Effector memory CD4-positive, alpha-beta T cell (primary cell): ENCODE measurements at regions not wholly inside any gene's neighbourhood (a gene's known extent, or its start where the extent isn't known, plus 50 kb on each side); places are given as distances from the start of the nearest gene placed in this dataset.

ENCODE experiments used
- DNase-seq, 3 donors: peaks; one replicate each; pipeline ENCODE4 v3.0.0-alpha.2; 2020
- H3K27ac ChIP-seq: 2 replicates; pipeline ENCODE4 v1.7.0; 2013; ENCODE audit warnings: mild to moderate bottlenecking, low read length, moderate library complexity; ENCODE audit not compliant: insufficient read depth, poor library complexity, severe bottlenecking
- H3K27me3 ChIP-seq: replicated peaks from 2 replicates; pipeline ENCODE4 v1.7.0; 2013; ENCODE audit warnings: mild to moderate bottlenecking, low read length; ENCODE audit not compliant: insufficient read depth, control insufficient read depth, poor library complexity, severe bottlenecking
- H3K36me3 ChIP-seq: 2 replicates; pipeline ENCODE4 v1.7.0; 2013; ENCODE audit warnings: mild to moderate bottlenecking, low read length, moderate library complexity; ENCODE audit not compliant: control insufficient read depth, insufficient read depth
- H3K4me1 ChIP-seq: 2 replicates; pipeline ENCODE4 v1.7.0; 2013; ENCODE audit warnings: low read length, mild to moderate bottlenecking; ENCODE audit not compliant: control insufficient read depth, insufficient read depth, poor library complexity, severe bottlenecking
- H3K4me3 ChIP-seq: 2 replicates; pipeline ENCODE4 v1.7.0; 2013; ENCODE audit warnings: low read length, low read depth, mild to moderate bottlenecking; ENCODE audit not compliant: insufficient read depth, poor library complexity, severe bottlenecking
- H3K9me3 ChIP-seq: 2 replicates; pipeline ENCODE4 v1.7.0; 2013; ENCODE audit warnings: mild to moderate bottlenecking, low read length, moderate library complexity; ENCODE audit not compliant: control insufficient read depth

DNA sequence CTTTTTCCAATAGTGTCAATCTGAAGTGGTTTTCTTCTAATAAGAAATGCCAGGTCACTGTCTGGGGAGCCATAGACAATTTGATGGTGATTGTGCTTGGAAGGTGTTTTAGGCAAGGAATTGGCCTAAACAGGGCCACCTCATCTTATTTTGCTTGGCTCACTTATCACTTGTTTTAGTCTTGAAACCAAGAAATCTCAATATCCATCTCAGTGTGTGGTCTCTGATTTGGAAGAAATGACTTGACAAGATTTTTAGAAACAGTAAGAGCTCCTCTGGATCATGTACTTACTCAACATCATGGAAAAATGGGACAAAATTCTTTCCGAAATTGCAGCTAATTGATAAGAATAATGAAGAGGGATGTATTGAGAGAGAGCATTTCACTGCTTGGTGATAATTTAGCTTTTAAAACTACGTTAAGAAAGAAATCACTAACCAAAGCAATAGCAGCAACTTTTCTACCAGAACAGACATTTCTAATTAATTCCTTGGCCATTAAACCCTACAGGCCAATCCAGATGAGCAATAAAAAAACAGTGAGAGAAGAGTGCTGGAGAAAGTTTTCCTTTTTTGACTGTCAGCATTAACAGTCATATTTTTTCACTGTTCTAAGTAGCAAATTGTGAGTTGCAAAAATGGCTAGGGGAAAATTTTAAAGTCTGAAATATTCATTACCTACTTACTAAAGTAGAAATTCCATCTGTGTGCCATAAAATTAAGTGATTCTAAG, 157.3 kb downstream of the AEBP2 start:
- Histone ChIP-seq H3K36me3 (no peaks in the 10 kb centered on the region), H3K27me3 (no peaks in the 10 kb centered on the region), H3K9me3 (no peaks in the 10 kb centered on the region), H3K4me3 (no peak overlapping the region), H3K27ac (no peak overlapping the region), H3K4me1 (no peaks in the 10 kb centered on the region)
- no peak for DNase-seq

GRCh38 chr12:19597167-19598026, 158.1 kb downstream of the AEBP2 start:
- H3K27me3 ChIP-seq: no peaks in the 10 kb centered on the region
- H3K27ac ChIP-seq: no peak overlapping the region
- no peaks in the 10 kb centered on the region for H3K4me1 ChIP-seq
- no peaks in the 10 kb centered on the region for H3K9me3 ChIP-seq
- H3K4me3 ChIP-seq: no peak overlapping the region
- DNase-seq: no peak
- no peaks in the 10 kb centered on the region for H3K36me3 ChIP-seq

DNA sequence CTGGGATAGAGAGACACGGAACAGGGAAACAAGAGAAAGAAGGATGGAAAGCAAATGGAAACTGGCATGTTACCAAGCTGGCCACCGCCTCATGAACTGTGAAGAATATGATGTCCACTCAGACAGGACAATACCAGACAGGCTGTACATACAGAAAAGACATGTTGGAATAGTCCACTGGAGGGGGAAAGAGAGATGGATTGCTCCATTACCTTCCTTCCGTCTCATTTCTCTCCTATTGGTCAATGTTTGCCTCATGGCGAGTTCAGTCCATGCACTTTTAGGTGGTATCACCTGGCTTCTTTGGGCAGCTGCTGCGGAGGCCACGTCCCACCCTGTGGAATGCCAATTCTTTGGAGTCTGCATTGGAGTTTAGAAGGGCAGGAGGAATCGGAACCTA, 166.4 kb downstream of the AEBP2 start:
- Histone ChIP-seq H3K9me3 (no peaks in the 10 kb centered on the region), H3K27me3 (no peaks in the 10 kb centered on the region), H3K36me3 (no peaks in the 10 kb centered on the region), H3K4me1 (no peaks in the 10 kb centered on the region), H3K4me3 (no peak overlapping the region), H3K27ac (no peak overlapping the region)
- no peak for DNase-seq

DNA sequence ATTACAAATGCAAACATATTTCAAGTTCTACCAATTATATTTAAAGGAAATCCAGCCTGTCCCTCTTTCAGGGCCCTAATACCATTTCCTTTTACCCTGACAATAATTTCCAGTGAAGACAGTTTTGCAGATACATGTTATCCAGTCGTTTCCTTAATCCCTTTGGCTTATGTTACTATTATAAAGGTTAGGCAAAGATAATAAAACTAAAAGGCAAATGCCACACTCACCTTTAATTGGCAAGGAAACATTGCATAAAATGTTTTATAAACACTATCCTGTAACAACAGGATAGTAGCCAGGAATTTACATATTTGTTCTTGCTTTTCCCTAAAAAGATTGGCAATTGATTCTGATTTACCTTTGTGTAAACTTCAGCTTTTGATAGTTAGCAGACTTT, 168.7 kb downstream of the AEBP2 start:
- H3K4me1 ChIP-seq: no peaks in the 10 kb centered on the region
- DNase-seq: no peak
- no peaks in the 10 kb centered on the region for H3K9me3 ChIP-seq
- H3K4me3 ChIP-seq: no peak overlapping the region
- no peaks in the 10 kb centered on the region for H3K27me3 ChIP-seq
- H3K27ac ChIP-seq: no peak overlapping the region
- H3K36me3 ChIP-seq: no peaks in the 10 kb centered on the region

DNA sequence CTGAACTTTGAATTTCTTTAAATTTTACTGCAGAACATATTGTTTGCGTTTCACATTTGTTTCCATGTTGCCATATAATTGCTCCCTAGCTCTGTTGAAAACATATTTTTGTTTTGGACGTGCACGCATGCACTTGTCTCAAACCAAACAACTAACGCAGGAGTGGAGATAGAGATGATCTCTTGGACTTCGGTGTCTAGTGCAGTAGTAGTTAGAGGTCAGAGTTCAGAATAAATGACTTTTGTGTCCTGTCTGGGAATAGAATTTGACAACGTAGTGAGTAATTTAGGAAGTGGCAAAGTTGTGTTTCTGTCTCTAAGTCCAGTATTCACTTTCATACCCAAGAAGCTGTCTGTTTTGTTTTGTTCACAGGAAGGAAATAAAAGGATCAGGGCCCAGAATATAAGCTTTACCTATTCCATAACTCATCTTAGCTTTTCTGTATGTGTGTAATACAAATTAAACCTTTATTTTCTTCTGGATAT, 173.8 kb downstream of the AEBP2 start:
- Histone ChIP-seq H3K9me3 (no peaks in the 10 kb centered on the region), H3K36me3 (no peaks in the 10 kb centered on the region), H3K4me1 (no peaks in the 10 kb centered on the region), H3K4me3 (no peak overlapping the region), H3K27ac (no peak overlapping the region), H3K27me3 (no peaks in the 10 kb centered on the region)
- no peak for DNase-seq

GRCh38 chr12:19614601-19615383, 175.5 kb downstream of the AEBP2 start:
- DNase-seq: no peak
- H3K27ac ChIP-seq: no peak overlapping the region
- H3K4me3 ChIP-seq: no peak overlapping the region
- no peaks in the 10 kb centered on the region for H3K36me3 ChIP-seq
- H3K4me1 ChIP-seq: no peaks in the 10 kb centered on the region
- no peaks in the 10 kb centered on the region for H3K9me3 ChIP-seq
- H3K27me3 ChIP-seq: no peaks in the 10 kb centered on the region

DNA sequence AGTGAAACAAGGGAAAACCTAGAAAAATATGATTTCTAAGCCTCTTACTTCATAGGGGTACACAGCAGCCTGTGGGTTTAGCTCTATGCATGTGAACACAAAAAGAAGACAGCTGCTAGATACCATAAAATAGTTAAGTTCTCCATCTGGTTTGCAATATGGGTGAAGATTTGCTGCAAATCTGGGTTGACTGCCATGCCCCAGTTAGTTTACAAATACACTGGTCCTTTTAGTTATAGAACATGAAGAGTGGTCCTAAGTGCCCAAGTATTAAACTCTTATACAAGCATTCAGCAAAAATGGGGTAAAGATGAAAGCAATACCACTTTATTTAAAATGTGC, 176.1 kb downstream of the AEBP2 start:
- Histone ChIP-seq H3K27ac (no peak overlapping the region), H3K36me3 (no peaks in the 10 kb centered on the region), H3K9me3 (no peaks in the 10 kb centered on the region), H3K27me3 (no peaks in the 10 kb centered on the region), H3K4me3 (no peak overlapping the region), H3K4me1 (no peaks in the 10 kb centered on the region)
- no peak for DNase-seq

DNA sequence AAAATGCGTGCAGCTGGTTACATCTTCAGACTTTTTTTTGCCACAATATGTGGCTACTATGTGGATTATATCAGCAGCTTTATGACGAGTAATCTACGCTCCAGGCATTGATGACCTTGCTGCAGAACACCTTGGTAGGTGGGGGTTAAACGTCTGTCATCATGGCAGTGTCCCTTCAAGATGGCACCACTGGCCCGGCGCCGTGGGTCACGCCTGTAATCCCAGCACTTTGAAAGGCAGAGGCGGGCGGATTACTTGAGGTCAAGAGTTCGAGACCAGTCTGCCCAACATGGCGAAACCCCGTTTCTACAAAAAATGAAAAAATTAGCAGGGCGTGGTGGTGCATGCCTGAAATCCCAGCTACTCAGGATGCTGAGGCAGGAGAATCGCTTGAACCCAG, 177.5 kb downstream of the AEBP2 start:
- no peaks in the 10 kb centered on the region for H3K9me3 ChIP-seq
- no peaks in the 10 kb centered on the region for H3K36me3 ChIP-seq
- no peak for DNase-seq
- H3K4me1 ChIP-seq: no peaks in the 10 kb centered on the region
- no peaks in the 10 kb centered on the region for H3K27me3 ChIP-seq
- no peak overlapping the region for H3K27ac ChIP-seq
- no peak overlapping the region for H3K4me3 ChIP-seq

DNA sequence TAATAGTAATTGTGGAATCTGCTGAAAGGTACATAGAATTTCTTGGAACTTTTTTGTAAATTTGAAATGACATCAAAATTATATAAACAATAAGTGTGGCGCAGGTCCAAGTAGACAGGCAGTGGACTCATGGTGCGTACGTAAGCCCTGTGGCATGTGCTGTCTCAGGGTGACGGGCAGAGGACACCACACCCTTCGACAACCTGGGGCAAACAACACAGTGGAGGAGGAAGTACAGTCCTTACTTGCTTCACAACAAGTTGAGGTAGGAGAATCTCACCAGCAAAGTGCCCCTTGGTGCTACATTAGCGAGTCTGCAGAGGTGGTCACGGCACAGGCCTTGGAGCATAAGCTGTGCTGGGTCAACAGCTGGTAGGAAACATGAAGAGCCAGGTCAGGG, 180.9 kb downstream of the AEBP2 start:
- Histone ChIP-seq H3K36me3 (no peaks in the 10 kb centered on the region), H3K9me3 (no peaks in the 10 kb centered on the region), H3K4me1 (no peaks in the 10 kb centered on the region), H3K27me3 (no peaks in the 10 kb centered on the region), H3K4me3 (no peak overlapping the region), H3K27ac (no peak overlapping the region)
- DNase-seq: no peak
